Naive thymus-derived CD4-positive, alpha-beta T cell (primary cell): ENCODE measurements at regions not wholly inside any gene's neighbourhood (a gene's known extent, or its start where the extent isn't known, plus 50 kb on each side); places are given as distances from the start of the nearest gene placed in this dataset.

Experiments
- ATAC-seq: fragments of 150-1000 bp; cut with Tn5 transposase; 2 replicates; pipeline ENCODE4 v1.10.0; 2021; ENCODE audit warnings: mild to moderate bottlenecking, moderate library complexity
- CTCF ChIA-PET: fragments of 350-600 bp; sonication (Branson Sonifier 250); formaldehyde crosslinking; loops from one replicate; lab custom pipeline; 2021; ENCODE audit warnings: antibody characterized with exemption; lab: Charles Lee
- POLR2A ChIA-PET: fragments of 350-600 bp; sonication (Branson Sonifier 250); formaldehyde crosslinking; loops from one replicate; lab custom pipeline; 2021; ENCODE audit warnings: antibody characterized with exemption, inconsistent platforms; lab: Charles Lee
- DNase-seq, 9 donors: peaks; one replicate each; pipeline versions ENCODE4 v3.0.0 to v3.0.0-alpha.2; 2020 to 2022; ENCODE audit warnings: mixed read lengths in 1 of 9
- H3K27ac ChIP-seq: one replicate; pipeline ENCODE4 v1.7.0; 2013; ENCODE audit warnings: mild to moderate bottlenecking, low read depth, low read length, moderate library complexity
- H3K27me3 ChIP-seq, 2 donors: one replicate each; pipeline ENCODE4 v1.7.0; 2013; ENCODE audit warnings: low read length in 2 of 2, mild to moderate bottlenecking in 2 of 2, moderate library complexity in 2 of 2; ENCODE audit not compliant: control insufficient read depth in 2 of 2, insufficient read depth in 2 of 2
- H3K36me3 ChIP-seq, 3 experiments: 1 replicate in 2 of 3; 2 replicates in 1 of 3; pipeline ENCODE4 v1.7.0; 2013; ENCODE audit warnings: low read length in 3 of 3, mild to moderate bottlenecking in 3 of 3, moderate library complexity in 1 of 3; ENCODE audit not compliant: insufficient read depth in 3 of 3, control insufficient read depth in 2 of 3
- H3K4me1 ChIP-seq, 2 donors: one replicate each; pipeline ENCODE4 v1.7.0; 2013; ENCODE audit warnings: low read length in 2 of 2, mild to moderate bottlenecking in 2 of 2, moderate library complexity in 1 of 2; ENCODE audit not compliant: control insufficient read depth in 2 of 2, insufficient read depth in 2 of 2
- H3K4me3 ChIP-seq: 2 replicates; pipeline ENCODE4 v1.7.0; 2013; ENCODE audit warnings: mild to moderate bottlenecking, low read length
- H3K9me3 ChIP-seq, 3 experiments: 1 replicate in 2 of 3; 2 replicates in 1 of 3; pipeline ENCODE4 v1.7.0; 2013; ENCODE audit warnings: low read length in 3 of 3; ENCODE audit not compliant: control insufficient read depth in 2 of 3
- H3K27ac Mint-ChIP-seq, 9 donors: one replicate each; pipeline ENCODE4 v1.8.0; 2020 to 2022; ENCODE audit warnings: mixed read lengths in 9 of 9, mild to moderate bottlenecking in 8 of 9, moderate library complexity in 5 of 9, inconsistent platforms in 2 of 9
- H3K27me3 Mint-ChIP-seq, 5 donors: one replicate each; pipeline ENCODE4 v1.8.0; 2021 to 2022; ENCODE audit warnings: mixed read lengths in 5 of 5, mild to moderate bottlenecking in 1 of 5
- H3K36me3 Mint-ChIP-seq, 5 donors: one replicate each; pipeline ENCODE4 v1.8.0; 2020 to 2022; ENCODE audit warnings: mixed read lengths in 5 of 5, mild to moderate bottlenecking in 3 of 5, inconsistent platforms in 1 of 5
- H3K4me1 Mint-ChIP-seq, 7 donors: one replicate each; pipeline ENCODE4 v1.8.0; 2020 to 2022; ENCODE audit warnings: mixed read lengths in 7 of 7, mild to moderate bottlenecking in 3 of 7, inconsistent platforms in 1 of 7
- H3K4me3 Mint-ChIP-seq, 10 donors: one replicate each; pipeline ENCODE4 v1.8.0; 2020 to 2022; ENCODE audit warnings: mild to moderate bottlenecking in 10 of 10, mixed read lengths in 10 of 10, moderate library complexity in 6 of 10, inconsistent platforms in 2 of 10
- H3K9me3 Mint-ChIP-seq, 11 donors: one replicate each; pipeline ENCODE4 v1.8.0; 2020 to 2022; ENCODE audit warnings: mixed read lengths in 11 of 11, mild to moderate bottlenecking in 4 of 11, inconsistent platforms in 1 of 11, moderate library complexity in 1 of 11
- intact Hi-C, 2 donors: fragments of 100-400 bp; cut with micrococcal nuclease; formaldehyde crosslinking; loops; one replicate each; pipeline ENCODE4 v1.15.1; 2023

GRCh38 chr7:155984028-155984580 lies 171.8 kb upstream of the SHH start:
- peak in 1 of 9 donors; percentile 8 for DNase-seq
- peaks cover 0 to 3% (median 0%) of the 10 kb centered on the region in 11 donors for H3K9me3 Mint-ChIP-seq
- intact Hi-C loops = no loop called here
- Histone ChIP-seq H3K4me3 (no peak overlapping the region), H3K9me3 (no peaks in the 10 kb centered on the region), H3K4me1 (no peaks in the 10 kb centered on the region), H3K27me3 (no peaks in the 10 kb centered on the region), H3K27ac (no peak overlapping the region), H3K36me3 (no peaks in the 10 kb centered on the region)
- peak overlapping the region in 1 of 9 donors; percentile 55 for H3K27ac Mint-ChIP-seq
- H3K27me3 Mint-ChIP-seq = peaks cover 0 to 30% (median 8%) of the 10 kb centered on the region in 5 donors
- H3K36me3 Mint-ChIP-seq = no peaks in the 10 kb centered on the region
- no peak for ATAC-seq
- ChIA-PET CTCF (no interaction called here), POLR2A (interaction anchor here (1.3 kb wide), 1 partner anchor 11 kb away, joined by 3 read pairs; no protein-coding TSS in a partner anchor)
- H3K4me1 Mint-ChIP-seq = peaks cover 0 to 15% (median 11%) of the 10 kb centered on the region in 7 donors
- H3K4me3 Mint-ChIP-seq = no peak overlapping the region

GRCh38 chr7:155983176-155983815 lies 171.0 kb upstream of the SHH start:
- Histone ChIP-seq H3K4me1 (no peaks in the 10 kb centered on the region), H3K27ac (no peak overlapping the region), H3K27me3 (no peaks in the 10 kb centered on the region), H3K4me3 (no peak overlapping the region), H3K36me3 (no peaks in the 10 kb centered on the region), H3K9me3 (no peaks in the 10 kb centered on the region)
- ChIA-PET POLR2A (no interaction called here), CTCF (no interaction called here)
- peaks cover 0 to 3% (median 0%) of the 10 kb centered on the region in 11 donors for H3K9me3 Mint-ChIP-seq
- DNase-seq (peak in 1 of 9 donors; percentile 7), ATAC-seq (no peak)
- peaks cover 0 to 30% (median 8%) of the 10 kb centered on the region in 5 donors for H3K27me3 Mint-ChIP-seq
- peaks cover 0 to 8% (median 7%) of the 10 kb centered on the region in 7 donors for H3K4me1 Mint-ChIP-seq
- no peaks in the 10 kb centered on the region for H3K36me3 Mint-ChIP-seq
- H3K4me3 Mint-ChIP-seq = no peak overlapping the region
- intact Hi-C loops = no loop called here
- H3K27ac Mint-ChIP-seq = no peak overlapping the region

DNA sequence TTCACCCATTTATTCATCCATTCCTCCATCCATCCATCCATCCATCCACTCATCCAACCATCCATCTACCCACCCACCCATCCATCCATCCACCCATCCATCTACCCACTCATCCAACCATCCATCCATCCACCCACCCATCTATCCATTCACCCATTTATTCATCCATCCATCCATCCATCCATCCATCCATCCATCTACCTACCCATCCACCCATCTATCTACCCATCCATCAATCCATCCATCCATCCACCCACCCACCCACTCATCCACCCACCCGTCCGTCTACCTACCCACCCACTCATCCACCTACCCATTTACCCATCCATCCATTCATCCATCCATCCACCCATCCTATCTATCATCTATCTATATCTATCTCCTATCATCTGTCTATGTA lies 169.4 kb upstream of the SHH start:
- Mint-ChIP-seq H3K27me3 (peaks cover 0 to 29% (median 5%) of the 10 kb centered on the region in 5 donors), H3K9me3 (peaks cover 0 to 3% (median 0%) of the 10 kb centered on the region in 11 donors), H3K27ac (no peak overlapping the region), H3K4me1 (peaks cover 0 to 4% (median 0%) of the 10 kb centered on the region in 7 donors), H3K36me3 (no peaks in the 10 kb centered on the region), H3K4me3 (no peak overlapping the region)
- H3K4me3 ChIP-seq = no peak overlapping the region
- DNase-seq (no peak), ATAC-seq (no peak)
- POLR2A ChIA-PET = no interaction called here
- intact Hi-C loops = no loop called here
- H3K9me3 ChIP-seq = no peaks in the 10 kb centered on the region
- no peaks in the 10 kb centered on the region for H3K4me1 ChIP-seq
- CTCF ChIA-PET = no interaction called here
- H3K36me3 ChIP-seq = no peaks in the 10 kb centered on the region
- no peak overlapping the region for H3K27ac ChIP-seq
- H3K27me3 ChIP-seq = no peaks in the 10 kb centered on the region

- Histone ChIP-seq H3K27ac (no peak overlapping the region), H3K36me3 (no peaks in the 10 kb centered on the region), H3K27me3 (no peaks in the 10 kb centered on the region), H3K4me3 (no peak overlapping the region), H3K9me3 (no peaks in the 10 kb centered on the region), H3K4me1 (no peaks in the 10 kb centered on the region)
- Mint-ChIP-seq H3K9me3 (peaks cover 0 to 3% (median 0%) of the 10 kb centered on the region in 11 donors), H3K27me3 (peaks cover 0 to 20% (median 4%) of the 10 kb centered on the region in 5 donors), H3K36me3 (no peaks in the 10 kb centered on the region), H3K4me3 (no peak overlapping the region), H3K4me1 (peaks cover 0 to 4% (median 0%) of the 10 kb centered on the region in 7 donors), H3K27ac (no peak overlapping the region)
- ChIA-PET CTCF (no interaction called here), POLR2A (no interaction called here)
- ATAC-seq (no peak), DNase-seq (no peak)
- intact Hi-C loops = no loop called here
Observed at GRCh38 chr7:155980841-155981240, 168.6 kb upstream of the SHH start.

DNA sequence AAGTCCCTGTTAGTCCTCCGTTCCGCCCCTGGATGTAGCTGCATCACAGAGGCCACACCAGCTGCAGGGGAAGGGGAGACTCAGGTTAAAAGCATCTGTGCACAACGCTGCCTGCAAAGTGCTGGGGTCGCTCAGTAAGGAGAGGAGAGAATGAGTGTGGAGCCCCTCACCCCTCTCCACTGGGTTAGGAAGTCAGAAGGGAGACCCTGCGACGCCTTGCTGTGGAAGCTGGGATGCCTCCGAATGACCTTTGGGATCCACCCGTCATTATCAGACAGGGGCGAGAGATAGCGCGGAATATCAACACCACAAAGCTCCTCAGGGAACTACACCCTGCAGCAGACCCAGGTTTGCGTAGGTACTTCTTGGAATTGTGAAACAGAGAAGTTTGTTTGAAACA lies 167.7 kb upstream of the SHH start:
- intact Hi-C loops = no loop called here
- Histone ChIP-seq H3K27ac (no peak overlapping the region), H3K36me3 (no peaks in the 10 kb centered on the region), H3K27me3 (no peaks in the 10 kb centered on the region), H3K9me3 (no peaks in the 10 kb centered on the region), H3K4me1 (no peaks in the 10 kb centered on the region), H3K4me3 (no peak overlapping the region)
- Mint-ChIP-seq H3K4me3 (no peak overlapping the region), H3K27ac (no peak overlapping the region), H3K9me3 (peaks cover 0 to 3% (median 0%) of the 10 kb centered on the region in 11 donors), H3K4me1 (peaks cover 0 to 4% (median 0%) of the 10 kb centered on the region in 7 donors), H3K36me3 (no peaks in the 10 kb centered on the region), H3K27me3 (peaks cover 0 to 18% (median 6%) of the 10 kb centered on the region in 5 donors)
- ChIA-PET CTCF (no interaction called here), POLR2A (no interaction called here)
- no peak for DNase-seq
- no peak for ATAC-seq

GRCh38 chr7:155979566-155979965 lies 167.3 kb upstream of the SHH start:
- Histone ChIP-seq H3K36me3 (no peaks in the 10 kb centered on the region), H3K4me1 (no peaks in the 10 kb centered on the region), H3K9me3 (no peaks in the 10 kb centered on the region), H3K27ac (no peak overlapping the region), H3K27me3 (no peaks in the 10 kb centered on the region), H3K4me3 (no peak overlapping the region)
- H3K27me3 Mint-ChIP-seq = peaks cover 0 to 13% (median 6%) of the 10 kb centered on the region in 5 donors
- POLR2A ChIA-PET = no interaction called here
- H3K4me1 Mint-ChIP-seq = peaks cover 0 to 4% (median 0%) of the 10 kb centered on the region in 7 donors
- H3K4me3 Mint-ChIP-seq = no peak overlapping the region
- H3K9me3 Mint-ChIP-seq = peaks cover 0 to 3% (median 0%) of the 10 kb centered on the region in 11 donors
- intact Hi-C loops = no loop called here
- no peaks in the 10 kb centered on the region for H3K36me3 Mint-ChIP-seq
- ATAC-seq = no peak
- no peak for DNase-seq
- H3K27ac Mint-ChIP-seq = no peak overlapping the region
- CTCF ChIA-PET = no interaction called here

DNA sequence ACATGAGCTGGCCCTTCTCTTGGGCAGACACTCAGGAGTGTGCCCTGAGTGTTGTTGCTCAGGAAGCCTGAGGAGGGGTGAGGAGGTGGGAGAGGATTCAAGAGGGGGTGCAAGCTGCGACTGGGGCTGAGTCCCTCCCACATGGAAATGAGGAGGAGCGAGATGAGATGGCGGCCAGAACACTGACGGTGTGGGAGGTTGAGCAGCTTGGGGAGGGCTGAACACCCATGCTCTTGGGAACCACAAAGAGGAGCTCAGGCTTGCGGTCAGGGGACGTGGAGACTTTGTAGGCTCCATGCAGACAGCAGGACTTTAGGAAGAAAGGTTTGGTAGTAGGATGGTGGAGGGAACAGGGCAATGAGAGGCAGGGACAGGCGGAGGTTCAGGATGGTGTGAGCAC lies 163.2 kb upstream of the SHH start:
- Histone ChIP-seq H3K27ac (no peak overlapping the region), H3K4me3 (no peak overlapping the region), H3K4me1 (no peaks in the 10 kb centered on the region), H3K36me3 (no peaks in the 10 kb centered on the region), H3K9me3 (no peaks in the 10 kb centered on the region), H3K27me3 (no peaks in the 10 kb centered on the region)
- ChIA-PET CTCF (no interaction called here), POLR2A (no interaction called here)
- Mint-ChIP-seq H3K9me3 (no peaks in the 10 kb centered on the region), H3K36me3 (no peaks in the 10 kb centered on the region), H3K4me3 (no peak overlapping the region), H3K27me3 (peaks cover 0 to 12% (median 7%) of the 10 kb centered on the region in 5 donors), H3K27ac (no peak overlapping the region), H3K4me1 (peaks cover 0 to 13% (median 6%) of the 10 kb centered on the region in 7 donors)
- DNase-seq (no peak), ATAC-seq (no peak)
- intact Hi-C loops = no loop called here
